CD4-positive, CD25-positive, alpha-beta regulatory T cell (primary cell): ENCODE measurements at regions not wholly inside any gene's neighbourhood (a gene's known extent, or its start where the extent isn't known, plus 50 kb on each side); places are given as distances from the start of the nearest gene placed in this dataset.

Source experiments
- ATAC-seq, 2 donors: fragments of 150-1000 bp; cut with Tn5 transposase; one replicate each; pipeline ENCODE4 v1.10.0; 2021; ENCODE audit warnings: low read depth in 2 of 2, moderate number of reproducible peaks in 2 of 2, moderate library complexity in 1 of 2
- DNase-seq, 3 donors: peaks; one replicate each; pipeline versions ENCODE4 v3.0.0 to v3.0.0-alpha.2; 2012 to 2022; ENCODE audit warnings: mixed read lengths in 1 of 3
- H3K27ac ChIP-seq: one replicate; pipeline ENCODE4 v1.7.0; 2013; ENCODE audit warnings: mild to moderate bottlenecking, low read length; ENCODE audit not compliant: insufficient read depth, poor library complexity, severe bottlenecking
- H3K27me3 ChIP-seq: one replicate; pipeline ENCODE4 v1.7.0; 2013; ENCODE audit warnings: low read length; ENCODE audit not compliant: control insufficient read depth, insufficient read depth
- H3K36me3 ChIP-seq: one replicate; pipeline ENCODE4 v1.7.0; 2013; ENCODE audit warnings: mild to moderate bottlenecking, low read length, moderate library complexity; ENCODE audit not compliant: control insufficient read depth, insufficient read depth
- H3K4me1 ChIP-seq: 2 replicates; pipeline ENCODE4 v1.7.0; 2013; ENCODE audit warnings: mild to moderate bottlenecking, low read length; ENCODE audit not compliant: insufficient read depth, control insufficient read depth, poor library complexity, severe bottlenecking
- H3K4me3 ChIP-seq: one replicate; pipeline ENCODE4 v1.7.0; 2013; ENCODE audit warnings: low read depth, mild to moderate bottlenecking, low read length, moderate library complexity
- H3K9me3 ChIP-seq, 2 experiments: 1 replicate in 1 of 2; 2 replicates in 1 of 2; pipeline ENCODE4 v1.7.0; 2013; ENCODE audit warnings: low read length in 2 of 2, mild to moderate bottlenecking in 1 of 2, moderate library complexity in 1 of 2; ENCODE audit not compliant: control insufficient read depth in 2 of 2
- H3K27ac Mint-ChIP-seq, 3 donors: one replicate each; pipeline ENCODE4 v1.8.0; 2020 to 2022; ENCODE audit warnings: mild to moderate bottlenecking in 3 of 3, mixed read lengths in 3 of 3, moderate library complexity in 2 of 3
- H3K27me3 Mint-ChIP-seq: one replicate; pipeline ENCODE4 v1.8.0; 2022; ENCODE audit warnings: mild to moderate bottlenecking, mixed read lengths
- H3K36me3 Mint-ChIP-seq: one replicate; pipeline ENCODE4 v1.8.0; 2020; ENCODE audit warnings: mixed read lengths
- H3K4me1 Mint-ChIP-seq, 4 donors: one replicate each; pipeline ENCODE4 v1.8.0; 2020 to 2022; ENCODE audit warnings: mixed read lengths in 4 of 4, mild to moderate bottlenecking in 1 of 4
- H3K4me3 Mint-ChIP-seq, 4 donors: one replicate each; pipeline ENCODE4 v1.8.0; 2020 to 2022; ENCODE audit warnings: mild to moderate bottlenecking in 4 of 4, mixed read lengths in 4 of 4, moderate library complexity in 3 of 4
- H3K9me3 Mint-ChIP-seq, 7 donors: one replicate each; pipeline ENCODE4 v1.8.0; 2020 to 2022; ENCODE audit warnings: mixed read lengths in 7 of 7, mild to moderate bottlenecking in 3 of 7, moderate library complexity in 2 of 7

DNA sequence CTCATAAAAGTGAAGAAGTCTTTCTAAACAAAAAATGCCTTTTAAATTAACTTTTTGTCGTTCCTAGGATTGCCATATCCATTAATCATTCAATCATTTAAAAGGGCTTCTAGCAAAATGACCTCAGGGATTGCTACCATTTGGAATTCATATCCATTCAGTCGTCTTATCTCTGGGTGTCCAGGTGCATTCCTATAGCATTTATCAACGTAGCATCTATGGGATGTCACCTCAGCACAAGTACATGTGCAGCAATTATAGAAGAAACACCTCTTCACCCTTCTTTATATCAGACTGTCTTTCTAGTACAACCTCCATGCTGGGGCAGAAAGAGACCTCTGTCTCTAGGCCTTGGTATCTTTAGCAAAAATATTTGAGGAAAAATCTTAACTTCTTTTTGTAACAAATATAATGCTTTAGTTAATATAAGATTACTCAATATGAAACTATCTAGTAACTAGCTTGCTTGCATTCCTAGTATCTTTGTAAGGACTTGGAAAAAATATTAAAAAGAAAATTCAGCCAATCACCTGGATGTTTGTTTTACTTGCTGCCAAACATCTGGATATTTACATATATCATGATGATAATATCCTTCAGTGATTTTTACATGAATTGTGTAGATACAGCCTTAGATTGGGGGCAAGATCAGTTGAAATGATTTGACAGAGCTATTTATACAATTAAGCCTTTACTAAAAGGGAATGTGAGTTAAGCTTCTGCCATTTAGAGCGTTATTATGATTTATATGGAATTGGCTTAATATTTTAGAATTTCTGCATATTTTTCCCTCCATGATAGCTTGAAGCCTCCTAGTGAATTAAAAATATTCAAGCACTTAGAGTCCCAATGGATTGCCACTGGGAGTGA, 356.8 kb downstream of the HDGFL1 start:
- ATAC-seq (no peak), DNase-seq (no peak)
- H3K27ac ChIP-seq, result no peak overlapping the region
- H3K4me3 ChIP-seq, result no peak overlapping the region
- Mint-ChIP-seq H3K27me3 (no peaks in the 10 kb centered on the region), H3K27ac (no peak overlapping the region), H3K36me3 (no peaks in the 10 kb centered on the region), H3K4me1 (peaks cover 0 to 4% (median 0%) of the 10 kb centered on the region in 4 donors), H3K4me3 (no peak overlapping the region), H3K9me3 (peaks cover 0 to 3% (median 0%) of the 10 kb centered on the region in 7 donors)
- H3K27me3 ChIP-seq, result no peaks in the 10 kb centered on the region
- no peaks in the 10 kb centered on the region for H3K9me3 ChIP-seq
- H3K4me1 ChIP-seq, result no peaks in the 10 kb centered on the region
- no peaks in the 10 kb centered on the region for H3K36me3 ChIP-seq

DNA sequence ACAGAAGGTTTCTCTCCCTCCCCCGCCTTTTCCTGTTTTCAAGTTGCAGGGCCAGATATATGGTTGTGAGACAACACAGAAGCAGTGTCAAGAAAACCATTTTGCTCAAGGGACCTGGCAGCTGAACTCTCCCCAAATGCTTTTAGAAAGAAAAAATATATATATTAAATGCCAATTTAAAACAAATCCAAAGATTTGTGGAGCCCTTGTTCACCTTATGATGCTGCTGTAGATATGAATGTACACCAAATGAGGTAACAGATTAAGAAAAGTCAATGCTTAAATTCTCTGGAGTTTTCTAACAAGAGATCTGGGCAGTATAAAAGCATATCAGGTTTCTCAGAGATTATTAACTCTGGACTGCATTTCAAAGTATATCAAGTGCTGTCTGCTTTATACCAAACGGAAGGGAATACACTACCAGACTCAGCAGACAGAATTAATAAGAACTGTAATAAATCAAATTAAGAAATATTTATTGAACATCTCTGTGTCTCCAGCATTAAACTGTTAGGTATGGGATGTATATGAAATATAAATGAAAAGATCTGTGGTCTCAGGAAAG, 357.5 kb downstream of the HDGFL1 start:
- H3K27me3 ChIP-seq, result no peaks in the 10 kb centered on the region
- no peak overlapping the region for H3K4me3 ChIP-seq
- no peaks in the 10 kb centered on the region for H3K9me3 ChIP-seq
- Mint-ChIP-seq H3K9me3 (peaks cover 0 to 3% (median 0%) of the 10 kb centered on the region in 7 donors), H3K27me3 (no peaks in the 10 kb centered on the region), H3K4me3 (no peak overlapping the region), H3K27ac (no peak overlapping the region), H3K36me3 (no peaks in the 10 kb centered on the region), H3K4me1 (peaks cover 0 to 4% (median 0%) of the 10 kb centered on the region in 4 donors)
- ATAC-seq (no peak), DNase-seq (no peak)
- no peaks in the 10 kb centered on the region for H3K36me3 ChIP-seq
- H3K27ac ChIP-seq, result no peak overlapping the region
- H3K4me1 ChIP-seq, result no peaks in the 10 kb centered on the region

DNA sequence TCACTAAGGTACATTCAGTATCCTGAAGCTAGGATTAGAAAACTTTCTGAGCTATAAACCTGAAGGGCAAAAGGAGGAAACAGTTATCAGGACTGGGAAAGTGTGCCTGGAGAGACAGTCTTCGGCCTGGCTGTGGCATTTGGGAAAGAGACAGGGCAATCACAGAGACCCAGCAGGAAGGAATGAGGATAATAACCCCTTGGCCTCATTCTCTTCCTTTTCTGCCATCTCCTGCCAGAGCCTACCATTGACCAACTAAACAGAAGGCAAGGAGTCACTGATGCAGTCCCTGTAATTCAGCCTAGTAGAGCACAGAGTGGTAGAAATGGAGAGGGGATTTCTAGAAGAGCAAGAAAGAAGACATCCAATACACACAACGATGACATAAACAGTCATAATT, 359.4 kb downstream of the HDGFL1 start:
- Mint-ChIP-seq H3K27ac (no peak overlapping the region), H3K36me3 (no peaks in the 10 kb centered on the region), H3K4me3 (no peak overlapping the region), H3K4me1 (peaks cover 0 to 4% (median 0%) of the 10 kb centered on the region in 4 donors), H3K27me3 (no peaks in the 10 kb centered on the region), H3K9me3 (peaks cover 0 to 2% (median 0%) of the 10 kb centered on the region in 7 donors)
- no peaks in the 10 kb centered on the region for H3K4me1 ChIP-seq
- H3K27ac ChIP-seq, result no peak overlapping the region
- no peak for ATAC-seq
- no peak for DNase-seq
- no peaks in the 10 kb centered on the region for H3K36me3 ChIP-seq
- H3K9me3 ChIP-seq, result no peaks in the 10 kb centered on the region
- no peaks in the 10 kb centered on the region for H3K27me3 ChIP-seq
- no peak overlapping the region for H3K4me3 ChIP-seq

DNA sequence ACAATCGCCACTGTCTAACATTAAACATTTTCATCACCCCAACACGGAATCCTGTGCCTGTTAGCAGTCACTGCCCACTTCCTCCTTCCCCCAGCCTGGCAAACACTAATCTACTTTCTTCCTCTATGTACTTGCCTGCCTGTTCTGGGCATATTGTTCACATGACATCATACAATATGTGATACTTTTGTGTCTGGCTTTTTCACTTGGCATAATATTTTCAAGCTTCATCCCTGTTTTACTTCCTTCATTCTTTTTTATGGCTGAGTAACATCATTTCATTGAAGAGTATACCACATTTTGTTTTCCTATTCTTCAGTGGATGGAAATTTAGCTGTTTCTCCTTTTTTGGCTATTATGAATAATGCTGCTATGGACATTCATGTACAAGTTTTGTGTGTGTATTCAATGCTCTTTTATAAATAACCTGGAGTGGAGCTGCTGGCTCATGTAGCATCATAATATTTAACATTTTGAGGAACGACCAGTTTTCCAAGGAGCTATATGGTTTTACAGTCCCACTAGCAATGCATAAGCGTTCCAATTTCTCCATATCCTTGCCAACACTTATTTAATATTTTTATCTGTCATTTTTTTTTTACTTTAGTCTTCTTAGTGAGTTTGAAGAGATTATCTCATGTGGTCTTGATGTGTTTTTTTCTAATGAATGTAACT, 360.1 kb downstream of the HDGFL1 start:
- DNase-seq, result no peak
- no peaks in the 10 kb centered on the region for H3K36me3 Mint-ChIP-seq
- H3K27ac Mint-ChIP-seq, result no peak overlapping the region
- H3K4me1 Mint-ChIP-seq, result peaks cover 0 to 4% (median 0%) of the 10 kb centered on the region in 4 donors
- no peaks in the 10 kb centered on the region for H3K27me3 Mint-ChIP-seq
- H3K27me3 ChIP-seq, result no peaks in the 10 kb centered on the region
- H3K4me1 ChIP-seq, result no peaks in the 10 kb centered on the region
- ATAC-seq, result no peak
- H3K9me3 Mint-ChIP-seq, result peaks cover 0 to 2% (median 0%) of the 10 kb centered on the region in 7 donors
- H3K4me3 ChIP-seq, result no peak overlapping the region
- H3K27ac ChIP-seq, result no peak overlapping the region
- H3K9me3 ChIP-seq, result no peaks in the 10 kb centered on the region
- H3K36me3 ChIP-seq, result no peaks in the 10 kb centered on the region
- no peak overlapping the region for H3K4me3 Mint-ChIP-seq

DNA sequence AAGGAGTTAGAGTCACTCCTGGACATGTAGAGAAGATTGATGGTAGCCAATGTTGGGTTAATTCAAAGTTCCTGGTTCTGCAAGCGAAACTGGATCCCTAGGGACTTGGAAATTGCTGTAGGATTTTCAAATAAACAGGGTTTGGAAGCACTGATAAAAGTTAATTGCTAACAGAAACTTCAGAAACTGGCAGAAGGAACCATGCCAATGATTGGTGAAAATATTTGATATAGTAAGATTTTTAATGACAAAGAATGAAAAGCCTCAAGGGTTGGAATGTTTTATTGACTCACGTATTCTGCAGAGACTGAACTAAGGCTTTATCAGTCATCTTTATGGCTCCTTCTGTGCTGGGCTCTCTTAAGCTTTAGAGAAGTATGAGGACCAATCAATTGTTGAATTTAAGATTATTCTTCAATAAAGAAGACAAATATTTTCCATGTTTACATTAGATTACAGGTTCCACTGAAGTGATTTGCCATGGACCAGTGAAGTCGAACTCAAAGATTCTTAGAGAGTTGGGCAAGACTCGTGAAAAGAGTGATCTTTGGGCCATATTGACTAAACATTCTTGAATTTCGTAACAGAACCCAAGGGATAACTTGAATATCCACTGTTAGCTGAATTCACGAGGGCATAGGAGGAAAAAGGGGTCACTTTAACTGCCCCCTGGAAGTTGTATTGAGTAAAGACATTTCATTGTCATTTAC, 371.4 kb downstream of the HDGFL1 start:
- H3K4me3 Mint-ChIP-seq, result no peak overlapping the region
- H3K4me1 Mint-ChIP-seq, result no peaks in the 10 kb centered on the region
- no peak overlapping the region for H3K27ac Mint-ChIP-seq
- Histone ChIP-seq H3K4me1 (no peaks in the 10 kb centered on the region), H3K9me3 (no peaks in the 10 kb centered on the region), H3K4me3 (no peak overlapping the region), H3K27me3 (no peaks in the 10 kb centered on the region), H3K36me3 (no peaks in the 10 kb centered on the region), H3K27ac (no peak overlapping the region)
- H3K36me3 Mint-ChIP-seq, result no peaks in the 10 kb centered on the region
- DNase-seq, result no peak
- no peak for ATAC-seq
- H3K9me3 Mint-ChIP-seq, result peaks cover 0 to 5% (median 3%) of the 10 kb centered on the region in 7 donors
- H3K27me3 Mint-ChIP-seq, result no peaks in the 10 kb centered on the region

DNA sequence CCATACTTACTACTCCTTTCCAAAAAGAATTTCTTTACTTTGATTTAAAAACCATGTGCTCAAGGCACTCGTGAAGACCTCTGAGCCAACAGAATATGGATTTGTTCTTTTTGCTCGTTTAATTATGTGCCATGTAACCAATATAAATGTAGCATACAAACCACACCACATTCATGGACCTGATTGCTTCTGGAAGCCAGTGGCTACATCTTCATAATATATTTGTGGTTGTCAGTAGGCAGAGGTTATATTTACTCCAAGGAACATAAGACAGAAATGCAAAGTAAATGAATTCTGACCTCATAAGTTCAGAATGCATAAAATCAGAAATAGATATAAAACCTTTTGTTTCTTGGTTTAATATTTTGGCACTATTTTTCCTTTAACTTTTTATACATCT, 373.0 kb downstream of the HDGFL1 start:
- no peak for DNase-seq
- no peak overlapping the region for H3K27ac Mint-ChIP-seq
- H3K9me3 Mint-ChIP-seq, result peaks cover 0 to 4% (median 0%) of the 10 kb centered on the region in 7 donors
- Histone ChIP-seq H3K4me1 (no peaks in the 10 kb centered on the region), H3K9me3 (no peaks in the 10 kb centered on the region), H3K36me3 (no peaks in the 10 kb centered on the region), H3K27me3 (no peaks in the 10 kb centered on the region), H3K27ac (no peak overlapping the region), H3K4me3 (no peak overlapping the region)
- H3K36me3 Mint-ChIP-seq, result no peaks in the 10 kb centered on the region
- ATAC-seq, result no peak
- H3K4me1 Mint-ChIP-seq, result no peaks in the 10 kb centered on the region
- no peak overlapping the region for H3K4me3 Mint-ChIP-seq
- no peaks in the 10 kb centered on the region for H3K27me3 Mint-ChIP-seq

DNA sequence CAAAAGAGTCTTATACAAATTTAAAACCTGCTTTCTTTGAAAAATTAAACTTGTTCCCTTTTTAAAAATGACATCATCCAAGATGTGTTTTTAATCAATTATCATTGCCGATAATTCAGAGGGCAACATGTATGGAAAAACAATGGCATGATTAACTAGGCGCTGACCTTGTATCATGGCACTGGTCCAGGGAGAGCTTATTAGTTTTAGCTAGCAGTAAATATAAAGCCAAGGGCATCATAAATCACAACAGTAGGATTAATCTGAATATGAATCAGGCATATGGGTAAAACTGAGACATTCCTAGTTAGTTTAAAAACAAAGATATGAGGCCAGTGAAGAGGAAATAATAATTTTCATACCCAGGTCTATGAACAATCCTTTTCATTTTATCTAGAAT, 374.0 kb downstream of the HDGFL1 start:
- H3K4me1 Mint-ChIP-seq, result no peaks in the 10 kb centered on the region
- Histone ChIP-seq H3K27me3 (no peaks in the 10 kb centered on the region), H3K9me3 (no peaks in the 10 kb centered on the region), H3K27ac (no peak overlapping the region), H3K36me3 (no peaks in the 10 kb centered on the region), H3K4me3 (no peak overlapping the region), H3K4me1 (no peaks in the 10 kb centered on the region)
- DNase-seq, result no peak
- no peak for ATAC-seq
- H3K4me3 Mint-ChIP-seq, result no peak overlapping the region
- no peak overlapping the region for H3K27ac Mint-ChIP-seq
- H3K9me3 Mint-ChIP-seq, result peaks cover 0 to 4% (median 0%) of the 10 kb centered on the region in 7 donors
- H3K27me3 Mint-ChIP-seq, result no peaks in the 10 kb centered on the region
- no peaks in the 10 kb centered on the region for H3K36me3 Mint-ChIP-seq
